Spleen (tissue), 11 donors: ENCODE measurements at regions not wholly inside any gene's neighbourhood (a gene's known extent, or its start where the extent isn't known, plus 50 kb on each side); places are given as distances from the start of the nearest gene placed in this dataset.

Experiments used
- DNase-seq: peaks from one replicate; pipeline ENCODE4 v3.0.0-alpha.2; 2020
- H3K27ac ChIP-seq, 8 donors: fragments of 200-600 bp; sonication (generic) in 7 of 8; 1 replicate in 4 of 8; 2 replicates in 4 of 8; pipeline versions ENCODE4 v1.5.0 to v1.8.0; 2016 to 2021; ENCODE audit warnings: inconsistent platforms in 4 of 8, mild to moderate bottlenecking in 4 of 8, moderate library complexity in 1 of 8
- H3K27me3 ChIP-seq, 7 donors: fragments of 200-600 bp; sonication (generic) in 6 of 7; replicated peaks in 1 of 7; 1 replicate in 4 of 7; 2 replicates in 3 of 7; pipeline versions ENCODE4 v1.5.0 to v1.8.0; 2016 to 2021; ENCODE audit warnings: inconsistent platforms in 3 of 7, mild to moderate bottlenecking in 1 of 7
- H3K36me3 ChIP-seq, 6 donors: fragments of 200-600 bp; sonication (generic) in 5 of 6; 1 replicate in 4 of 6; 2 replicates in 2 of 6; pipeline versions ENCODE4 v1.5.0 to v1.8.0; 2016 to 2021; ENCODE audit warnings: inconsistent platforms in 2 of 6
- H3K4me1 ChIP-seq, 6 donors: fragments of 200-600 bp; sonication (generic) in 5 of 6; 1 replicate in 3 of 6; 2 replicates in 3 of 6; pipeline versions ENCODE4 v1.5.0 to v1.8.0; 2016 to 2021; ENCODE audit warnings: inconsistent platforms in 3 of 6
- H3K4me3 ChIP-seq, 8 donors: fragments of 200-600 bp; sonication (generic) in 7 of 8; 1 replicate in 4 of 8; 2 replicates in 4 of 8; pipeline versions ENCODE4 v1.5.0 to v1.8.0; 2016 to 2021; ENCODE audit warnings: inconsistent platforms in 4 of 8, mild to moderate bottlenecking in 4 of 8, moderate library complexity in 2 of 8
- H3K9me3 ChIP-seq, 8 donors: fragments of 200-600 bp; sonication (generic) in 7 of 8; 1 replicate in 4 of 8; 2 replicates in 4 of 8; pipeline versions ENCODE4 v1.5.0 to v1.8.0; 2016 to 2021; ENCODE audit warnings: inconsistent platforms in 4 of 8
- CTCF ChIP-seq, 11 experiments: fragments of 200-600 bp in 7 of 11; fragments of 450-650 bp in 4 of 11; sonication (generic) in 4 of 11; IDR thresholded peaks in 8 of 11; conservative IDR thresholded peaks in 3 of 11; 1 replicate in 7 of 11; 2 replicates in 4 of 11; pipeline versions ENCODE4 v1.4.0 to v1.8.0; 2016 to 2021; ENCODE audit warnings: antibody characterized with exemption in 11 of 11, inconsistent platforms in 4 of 11, mild to moderate bottlenecking in 1 of 11
- POLR2A ChIP-seq, 3 donors: fragments of 450-650 bp; IDR thresholded peaks; one replicate each; pipeline ENCODE4 v1.5.1; 2017; ENCODE audit warnings: antibody characterized with exemption in 3 of 3, mild to moderate bottlenecking in 1 of 3
- POLR2AphosphoS5 ChIP-seq, 3 donors: sonication (generic); formaldehyde crosslinking; IDR thresholded peaks; one replicate each; pipeline ENCODE4 v1.5.1; 2017; ENCODE audit warnings: antibody characterized with exemption in 3 of 3
- WGBS, 5 donors: extraction: QIAGEN DNeasy Blood & Tissue Kit in 3 of 5; methylation state at CpG; one replicate each; pipeline versions ENCODE4 v1.1.5 to v1.1.7; 2013 to 2018; 5-methylcytosine and 5-hydroxymethylcytosine counted together
- intact Hi-C: fragments of 100-400 bp; cut with DNase I; formaldehyde crosslinking; loops from one replicate; pipeline ENCODE4 v1.15.0; 2023; ENCODE audit warnings: low total_unique reads
- small RNA-seq, 4 donors: library from RNA; depleted of rRNA; stranded (forward); fragments of <200 nt; gene quantifications; one replicate each; pipeline ENCODE3, GENCODE V24; 2016
- donor health status: healthy with polysubstance abuse.
- donor health status: DM: no; HTN: no; CAD: no; lungs with moderate emphysema.
- donor health status: DM: no; HTN: no; CAD: no.
- donor health status: Bipolar disorder and iron deficiency.
- donor health status: healthy.
- donor health status: DM: no; HTN: no; CAD: no.
- donor health status: DM: yes; HTN: yes; CAD: no.

GRCh38 chr1:223056802-223057201 is 86.2 kb downstream of the TLR5 start:
- Histone ChIP-seq H3K27me3 (no peaks in the 10 kb centered on the region), H3K4me3 (no peak overlapping the region), H3K27ac (no peak overlapping the region), H3K36me3 (no peaks in the 10 kb centered on the region), H3K9me3 (no peaks in the 10 kb centered on the region), H3K4me1 (no peaks in the 10 kb centered on the region)
- 84 to 97% (median 91%) methylated on average over 3 of the region's 3 CpGs for WGBS, 5 donors
- TF ChIP-seq CTCF (IDR thresholded peaks at IDR 0.05 in 8 of 11, conservative IDR thresholded peaks at IDR 0.05 in 3 of 11), result no peak
- no peak for DNase-seq
- intact Hi-C loops, result no loop called here

- Histone ChIP-seq H3K36me3 (no peaks in the 10 kb centered on the region), H3K4me1 (no peaks in the 10 kb centered on the region), H3K27ac (no peak overlapping the region), H3K4me3 (no peak overlapping the region), H3K9me3 (no peaks in the 10 kb centered on the region), H3K27me3 (no peaks in the 10 kb centered on the region)
- intact Hi-C loops, result no loop called here
- no peak for TF ChIP-seq CTCF (IDR thresholded peaks at IDR 0.05 in 8 of 11, conservative IDR thresholded peaks at IDR 0.05 in 3 of 11)
- TF ChIP-seq POLR2A (IDR thresholded peaks at IDR 0.05), result no peak
- TF ChIP-seq POLR2AphosphoS5 (IDR thresholded peaks at IDR 0.05), result no peak
- no peak for DNase-seq
- 86 to 99% (median 91%) methylated on average over 4 of the region's 4 CpGs for WGBS, 5 donors
Observed at GRCh38 chr1:223057569-223058093, 85.4 kb downstream of the TLR5 start.

Small RNA genes in the stretch of these regions (small RNA-seq; reads per million reads assigned to genes)
- 0 reads per million in 4 donors for gene NDUFB1P2
